ENCODE measurements at regions not wholly inside any gene's neighbourhood (a gene's known extent, or its start where the extent isn't known, plus 50 kb on each side); places are given as distances from the start of the nearest gene placed in this dataset.

DNA sequence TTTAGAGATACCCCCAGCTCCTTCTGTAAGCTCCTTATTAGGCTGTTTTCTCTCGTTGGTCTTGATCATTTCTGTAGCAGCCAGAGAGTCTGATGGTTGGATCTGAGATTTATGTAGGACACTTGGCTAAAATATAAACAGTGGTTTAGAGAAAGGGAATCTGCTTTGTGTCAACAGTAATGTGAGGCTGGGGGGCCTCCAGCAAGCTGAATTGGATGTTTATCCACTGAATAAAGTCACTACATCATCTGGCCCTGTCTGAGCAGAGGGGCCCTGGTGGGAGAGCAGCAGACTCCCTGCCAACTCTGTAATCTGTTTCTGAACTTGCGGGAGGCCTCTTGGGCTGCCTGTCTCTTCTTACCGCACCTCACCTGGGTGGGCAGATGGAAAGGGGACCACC is 328.5 kb upstream of the PLET1 start:
- DNase-seq (ENCODE audit: low read depth, low spot score) (no peak), ATAC-seq (no peak)
- BruUV-seq (replicated peaks), result no TSS peak
- H3K27me3 ChIP-seq (ENCODE audit: control insufficient read depth, insufficient read depth, low read length), result no peaks in the 10 kb centered on the region
- POLR2A ChIA-PET, result no interaction called here
- CTCF ChIA-PET, result interaction anchor here (0.6 to 0.7 kb wide), 2 partner anchors 175 to 275 kb away, joined by 3 to 5 read pairs; no protein-coding TSS in a partner anchor
- intact Hi-C loops (cut with micrococcal nuclease; ENCODE audit: unreplicated experiment), result loop anchor here (2.0 to 10.0 kb wide), 4 partner anchors 206 to 700 kb away; no protein-coding TSS in a partner anchor
- no peak for TF ChIP-seq REST (IDR thresholded peaks at IDR 0.05; ENCODE audit: insufficient read depth in 1 of 2, low read depth in 2 of 2, low read length in 1 of 2)
- TF ChIP-seq, protein P1, sequence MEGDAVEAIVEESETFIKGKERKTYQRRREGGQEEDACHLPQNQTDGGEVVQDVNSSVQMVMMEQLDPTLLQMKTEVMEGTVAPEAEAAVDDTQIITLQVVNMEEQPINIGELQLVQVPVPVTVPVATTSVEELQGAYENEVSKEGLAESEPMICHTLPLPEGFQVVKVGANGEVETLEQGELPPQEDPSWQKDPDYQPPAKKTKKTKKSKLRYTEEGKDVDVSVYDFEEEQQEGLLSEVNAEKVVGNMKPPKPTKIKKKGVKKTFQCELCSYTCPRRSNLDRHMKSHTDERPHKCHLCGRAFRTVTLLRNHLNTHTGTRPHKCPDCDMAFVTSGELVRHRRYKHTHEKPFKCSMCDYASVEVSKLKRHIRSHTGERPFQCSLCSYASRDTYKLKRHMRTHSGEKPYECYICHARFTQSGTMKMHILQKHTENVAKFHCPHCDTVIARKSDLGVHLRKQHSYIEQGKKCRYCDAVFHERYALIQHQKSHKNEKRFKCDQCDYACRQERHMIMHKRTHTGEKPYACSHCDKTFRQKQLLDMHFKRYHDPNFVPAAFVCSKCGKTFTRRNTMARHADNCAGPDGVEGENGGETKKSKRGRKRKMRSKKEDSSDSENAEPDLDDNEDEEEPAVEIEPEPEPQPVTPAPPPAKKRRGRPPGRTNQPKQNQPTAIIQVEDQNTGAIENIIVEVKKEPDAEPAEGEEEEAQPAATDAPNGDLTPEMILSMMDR (IDR thresholded peaks at IDR 0.05), result no peak
- TF ChIP-seq POLR2AphosphoS5 (IDR thresholded peaks at IDR 0.05; ENCODE audit: low read depth, low read length), result no peak
- TF ChIP-seq SIN3A (IDR thresholded peaks at IDR 0.05; ENCODE audit: borderline replicate concordance, insufficient read depth, low read depth, low read length), result no peak
- no peak for TF ChIP-seq TCF7L2 (IDR thresholded peaks at IDR 0.05; ENCODE audit: low read depth, low read length)
- H3K4me3 ChIP-seq (ENCODE audit: low read depth in 2 of 2, low read length in 2 of 2), result no peak overlapping the region
- no peaks in the 10 kb centered on the region for H3K9me3 ChIP-seq (ENCODE audit: control insufficient read depth, insufficient read depth, low read depth, low read length)
- in situ Hi-C loops (cut with HindIII; ENCODE audit: low pct_unique_long_range_greater_than_20kb, low sequenced_read_pairs), result no loop called here
- no peak overlapping the region for H3K27ac ChIP-seq (ENCODE audit: low read length)
- no peaks in the 10 kb centered on the region for H3K36me3 ChIP-seq (ENCODE audit: control insufficient read depth, insufficient read depth, low read length)
- H3K4me1 ChIP-seq (ENCODE audit: control insufficient read depth, insufficient read depth, low read length), result no peaks in the 10 kb centered on the region

- Histone ChIP-seq H3K27me3 (ENCODE audit: control insufficient read depth, insufficient read depth, low read length) (no peaks in the 10 kb centered on the region), H3K27ac (ENCODE audit: low read length) (no peak overlapping the region), H3K4me1 (ENCODE audit: control insufficient read depth, insufficient read depth, low read length) (no peaks in the 10 kb centered on the region), H3K4me3 (ENCODE audit: low read depth in 2 of 2, low read length in 2 of 2) (no peak overlapping the region), H3K36me3 (ENCODE audit: control insufficient read depth, insufficient read depth, low read length) (no peaks in the 10 kb centered on the region), H3K9me3 (ENCODE audit: control insufficient read depth, insufficient read depth, low read depth, low read length) (no peaks in the 10 kb centered on the region)
- in situ Hi-C loops (cut with HindIII; ENCODE audit: low pct_unique_long_range_greater_than_20kb, low sequenced_read_pairs), result no loop called here
- BruUV-seq (replicated peaks), result no TSS peak
- POLR2A ChIA-PET, result no interaction called here
- intact Hi-C loops (cut with micrococcal nuclease; ENCODE audit: unreplicated experiment), result no loop called here
- CTCF ChIA-PET, result interaction anchor here (0.7 to 1.7 kb wide), 2 partner anchors 344 to 699 kb away, joined by 4 to 6 read pairs; no protein-coding TSS in a partner anchor
- ATAC-seq (no peak), DNase-seq (ENCODE audit: low read depth, low spot score) (no peak)
- no peak for TF ChIP-seq POLR2AphosphoS5 (IDR thresholded peaks at IDR 0.05; ENCODE audit: low read depth, low read length)
Measured at GRCh38 chr11:112590764-112591163, 330.1 kb upstream of the PLET1 start.

- BruUV-seq (replicated peaks), result no TSS peak
- intact Hi-C loops (cut with micrococcal nuclease; ENCODE audit: unreplicated experiment), result no loop called here
- in situ Hi-C loops (cut with HindIII; ENCODE audit: low pct_unique_long_range_greater_than_20kb, low sequenced_read_pairs), result no loop called here
- no peak overlapping the region for H3K4me3 ChIP-seq (ENCODE audit: low read depth in 2 of 2, low read length in 2 of 2)
- TF ChIP-seq POLR2AphosphoS5 (IDR thresholded peaks at IDR 0.05; ENCODE audit: low read depth, low read length) (no peak), REST (IDR thresholded peaks at IDR 0.05; ENCODE audit: insufficient read depth in 1 of 2, low read depth in 2 of 2, low read length in 1 of 2) (no peak)
- TF ChIP-seq, protein P1 (IDR thresholded peaks at IDR 0.05), result peak; percentile 7; the same call in 1 of the 2 replicates
- H3K27ac ChIP-seq (ENCODE audit: low read length), result no peak overlapping the region
- DNase-seq (ENCODE audit: low read depth, low spot score) (no peak), ATAC-seq (no peak)
- ChIA-PET CTCF (no interaction called here), POLR2A (no interaction called here)
- H3K36me3 ChIP-seq (ENCODE audit: control insufficient read depth, insufficient read depth, low read length), result no peaks in the 10 kb centered on the region
- H3K4me1 ChIP-seq (ENCODE audit: control insufficient read depth, insufficient read depth, low read length), result no peaks in the 10 kb centered on the region
- H3K9me3 ChIP-seq (ENCODE audit: control insufficient read depth, insufficient read depth, low read depth, low read length), result no peaks in the 10 kb centered on the region
- H3K27me3 ChIP-seq (ENCODE audit: control insufficient read depth, insufficient read depth, low read length), result peaks cover 2% of the 10 kb centered on the region; the same call in 1 of the 2 replicates
Measured at GRCh38 chr11:112593440-112593839, 332.8 kb upstream of the PLET1 start.
